Esophagus muscularis mucosa (tissue), 4 donors: ENCODE measurements at regions not wholly inside any gene's neighbourhood (a gene's known extent, or its start where the extent isn't known, plus 50 kb on each side); places are given as distances from the start of the nearest gene placed in this dataset.

ENCODE experiments used
- DNase-seq: peaks from one replicate; pipeline ENCODE4 v3.0.0-alpha.2; 2017; ENCODE audit errors: extremely low spot score
- H3K27ac ChIP-seq, 4 donors: fragments of 200-600 bp; sonication (generic); replicated peaks in 1 of 4; 1 replicate in 3 of 4; 2 replicates in 1 of 4; pipeline ENCODE4 v1.5.1; 2016 to 2019; ENCODE audit warnings: mild to moderate bottlenecking in 1 of 4
- H3K27me3 ChIP-seq, 4 donors: fragments of 200-600 bp; sonication (generic); one replicate each; pipeline versions ENCODE4 v1.5.1 to v1.6.0; 2016 to 2019
- H3K36me3 ChIP-seq, 4 donors: fragments of 200-600 bp; sonication (generic); one replicate each; pipeline ENCODE4 v1.5.1; 2016 to 2019
- H3K4me1 ChIP-seq, 4 donors: fragments of 200-600 bp; sonication (generic); one replicate each; pipeline ENCODE4 v1.5.1; 2016 to 2019
- H3K4me3 ChIP-seq, 4 donors: fragments of 200-600 bp; sonication (generic); 1 replicate in 2 of 4; 2 replicates in 2 of 4; pipeline ENCODE4 v1.5.1; 2016 to 2019; ENCODE audit warnings: mild to moderate bottlenecking in 4 of 4, moderate library complexity in 1 of 4
- H3K9me3 ChIP-seq, 4 donors: fragments of 200-600 bp; sonication (generic); 1 replicate in 3 of 4; 2 replicates in 1 of 4; pipeline ENCODE4 v1.5.1; 2016 to 2019
- EP300 ChIP-seq: sonication (generic); formaldehyde crosslinking; IDR thresholded peaks from one replicate; pipeline ENCODE4 v1.6.1; 2017; ENCODE audit warnings: antibody characterized with exemption
- POLR2A ChIP-seq: fragments of 450-650 bp; IDR thresholded peaks from one replicate; pipeline ENCODE4 v1.6.1; 2017; ENCODE audit warnings: antibody characterized with exemption, moderate library complexity, mild to moderate bottlenecking, low read depth
- POLR2AphosphoS5 ChIP-seq, 2 donors: sonication (generic); formaldehyde crosslinking; IDR thresholded peaks; one replicate each; pipeline ENCODE4 v1.6.1; 2017; ENCODE audit warnings: antibody characterized with exemption in 2 of 2
- WGBS: methylation state at CpG from one replicate; pipeline ENCODE4 v1.1.5; 2018; 5-methylcytosine and 5-hydroxymethylcytosine counted together
- intact Hi-C: fragments of 100-400 bp; cut with DNase I; formaldehyde crosslinking; loops from one replicate; pipeline ENCODE4 v1.15.1; 2023
- TF ChIP-seq, protein P1 (sequence below), 3 experiments: fragments of 200-600 bp in 2 of 3; fragments of 450-650 bp in 1 of 3; sonication (generic) in 2 of 3; IDR thresholded peaks; one replicate each; pipeline ENCODE4 v1.5.1; 2017 to 2019; ENCODE audit warnings: antibody characterized with exemption in 3 of 3, mild to moderate bottlenecking in 2 of 3, moderate library complexity in 1 of 3

DNA sequence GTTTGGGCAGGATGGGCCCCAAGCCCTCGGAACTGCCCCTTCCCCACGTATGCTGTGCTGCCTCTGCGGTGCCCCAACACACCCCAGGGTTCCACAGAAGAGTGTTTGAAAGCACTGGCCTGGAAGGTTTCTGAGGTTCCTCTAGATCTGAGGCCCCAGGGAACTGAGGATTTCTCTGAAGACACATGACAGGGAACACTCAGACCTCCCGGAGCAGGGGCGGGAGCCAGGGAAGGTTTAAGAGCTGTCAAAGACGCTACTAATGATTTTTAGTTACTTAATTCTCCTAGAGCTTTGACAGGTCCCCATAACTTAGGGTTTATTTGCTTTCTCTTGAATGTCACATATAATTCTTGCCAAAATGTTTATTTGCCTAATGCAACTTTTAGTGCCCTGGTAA, 212.3 kb upstream of the GRIK3 start:
- Histone ChIP-seq H3K4me1 (no peaks in the 10 kb centered on the region), H3K9me3 (no peaks in the 10 kb centered on the region), H3K36me3 (no peaks in the 10 kb centered on the region), H3K27ac (no peak overlapping the region), H3K4me3 (no peak overlapping the region), H3K27me3 (peaks cover 0 to 40% (median 0%) of the 10 kb centered on the region in 4 donors)
- 25% methylated on average over 5 of the region's 6 CpGs for WGBS
- DNase-seq = no peak
- intact Hi-C loops = no loop called here
- TF ChIP-seq, protein P1, sequence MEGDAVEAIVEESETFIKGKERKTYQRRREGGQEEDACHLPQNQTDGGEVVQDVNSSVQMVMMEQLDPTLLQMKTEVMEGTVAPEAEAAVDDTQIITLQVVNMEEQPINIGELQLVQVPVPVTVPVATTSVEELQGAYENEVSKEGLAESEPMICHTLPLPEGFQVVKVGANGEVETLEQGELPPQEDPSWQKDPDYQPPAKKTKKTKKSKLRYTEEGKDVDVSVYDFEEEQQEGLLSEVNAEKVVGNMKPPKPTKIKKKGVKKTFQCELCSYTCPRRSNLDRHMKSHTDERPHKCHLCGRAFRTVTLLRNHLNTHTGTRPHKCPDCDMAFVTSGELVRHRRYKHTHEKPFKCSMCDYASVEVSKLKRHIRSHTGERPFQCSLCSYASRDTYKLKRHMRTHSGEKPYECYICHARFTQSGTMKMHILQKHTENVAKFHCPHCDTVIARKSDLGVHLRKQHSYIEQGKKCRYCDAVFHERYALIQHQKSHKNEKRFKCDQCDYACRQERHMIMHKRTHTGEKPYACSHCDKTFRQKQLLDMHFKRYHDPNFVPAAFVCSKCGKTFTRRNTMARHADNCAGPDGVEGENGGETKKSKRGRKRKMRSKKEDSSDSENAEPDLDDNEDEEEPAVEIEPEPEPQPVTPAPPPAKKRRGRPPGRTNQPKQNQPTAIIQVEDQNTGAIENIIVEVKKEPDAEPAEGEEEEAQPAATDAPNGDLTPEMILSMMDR (IDR thresholded peaks at IDR 0.05) = no peak
- no peak for TF ChIP-seq POLR2A
- TF ChIP-seq POLR2AphosphoS5 (IDR thresholded peaks at IDR 0.05) = no peak
- no peak for TF ChIP-seq EP300

DNA sequence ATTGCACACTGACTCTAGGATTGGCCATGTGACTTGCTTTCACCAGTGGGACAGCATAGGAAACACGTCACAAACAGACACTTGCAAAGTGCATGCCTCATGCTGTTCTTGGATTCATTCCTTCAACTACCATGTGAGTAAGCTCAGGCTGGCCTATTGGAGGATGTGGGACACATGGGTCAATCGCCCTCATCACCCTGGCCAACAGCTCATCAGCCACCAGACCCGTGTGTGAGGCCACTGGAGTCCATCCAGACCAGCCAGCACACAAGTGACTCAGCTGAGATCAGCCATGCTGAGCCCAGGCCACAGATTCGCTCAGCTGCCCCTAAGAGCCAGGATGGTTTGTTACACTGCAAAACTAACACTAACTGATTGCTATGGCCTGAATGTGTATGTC, 216.1 kb upstream of the GRIK3 start:
- Histone ChIP-seq H3K4me1 (no peaks in the 10 kb centered on the region), H3K9me3 (no peaks in the 10 kb centered on the region), H3K27me3 (peaks cover 0 to 45% (median 4%) of the 10 kb centered on the region in 4 donors), H3K4me3 (no peak overlapping the region), H3K36me3 (no peaks in the 10 kb centered on the region), H3K27ac (no peak overlapping the region)
- WGBS = 39% methylated on average over 4 of the region's 4 CpGs
- DNase-seq = no peak
- intact Hi-C loops = no loop called here
- TF ChIP-seq POLR2AphosphoS5 (IDR thresholded peaks at IDR 0.05) = no peak
- TF ChIP-seq EP300 = no peak
- no peak for TF ChIP-seq POLR2A
- TF ChIP-seq, protein P1 (IDR thresholded peaks at IDR 0.05) = no peak

DNA sequence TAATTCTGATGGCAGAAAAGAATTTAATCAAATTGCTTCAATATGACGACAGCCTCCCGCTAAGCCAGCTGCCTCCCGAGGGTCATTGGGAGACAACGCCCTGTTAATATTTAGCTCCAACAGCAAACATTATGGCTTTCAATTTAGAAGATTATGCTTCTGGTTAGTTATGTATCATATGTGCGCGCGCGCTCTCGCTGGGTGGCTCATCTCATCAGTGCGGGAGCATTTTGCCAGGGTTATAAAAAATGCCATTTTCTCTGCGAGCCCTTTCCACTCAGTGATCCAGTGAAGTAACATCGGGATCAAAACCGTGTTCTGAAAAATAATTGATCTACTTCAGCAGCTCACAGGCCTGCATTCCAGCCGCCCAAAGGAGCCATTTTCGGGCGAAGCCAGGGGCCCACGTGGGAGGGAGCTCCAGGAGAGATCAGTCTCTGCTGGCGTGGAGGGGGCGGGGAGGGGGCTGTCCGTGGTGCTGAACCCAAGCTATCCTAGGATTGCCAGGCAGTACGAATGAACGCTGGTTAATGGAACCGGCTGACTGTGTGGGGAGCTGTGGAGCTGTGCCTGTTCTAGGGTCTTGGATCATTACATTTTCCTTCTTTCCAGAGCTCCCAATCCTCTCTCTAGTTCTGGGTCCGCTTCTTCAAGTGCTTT, 219.1 kb upstream of the ZC3H12A start:
- no peak for DNase-seq
- Histone ChIP-seq H3K4me1 (no peaks in the 10 kb centered on the region), H3K4me3 (no peak overlapping the region), H3K36me3 (no peaks in the 10 kb centered on the region), H3K27ac (no peak overlapping the region), H3K27me3 (peaks cover 0 to 65% (median 14%) of the 10 kb centered on the region in 4 donors), H3K9me3 (no peaks in the 10 kb centered on the region)
- intact Hi-C loops = no loop called here
- 21% methylated on average over 23 of the region's 24 CpGs for WGBS
- TF ChIP-seq POLR2A (no peak), POLR2AphosphoS5 (IDR thresholded peaks at IDR 0.05) (no peak), EP300 (no peak)
- TF ChIP-seq, protein P1 (IDR thresholded peaks at IDR 0.05) = no peak

GRCh38 chr1:37255868-37256267, 218.5 kb upstream of the ZC3H12A start:
- TF ChIP-seq POLR2A (no peak), EP300 (no peak), POLR2AphosphoS5 (IDR thresholded peaks at IDR 0.05) (no peak)
- TF ChIP-seq, protein P1 (IDR thresholded peaks at IDR 0.05) = no peak
- Histone ChIP-seq H3K4me1 (no peaks in the 10 kb centered on the region), H3K9me3 (no peaks in the 10 kb centered on the region), H3K36me3 (no peaks in the 10 kb centered on the region), H3K27ac (no peak overlapping the region), H3K4me3 (no peak overlapping the region), H3K27me3 (peaks cover 0 to 71% (median 14%) of the 10 kb centered on the region in 4 donors)
- no peak for DNase-seq
- 22% methylated on average over 5 of the region's 5 CpGs for WGBS
- intact Hi-C loops = no loop called here

- DNase-seq = no peak
- no peak overlapping the region for H3K4me3 ChIP-seq
- no peaks in the 10 kb centered on the region for H3K36me3 ChIP-seq
- H3K27ac ChIP-seq = no peak overlapping the region
- H3K27me3 ChIP-seq = peaks cover 0 to 78% (median 14%) of the 10 kb centered on the region in 4 donors
- no peaks in the 10 kb centered on the region for H3K4me1 ChIP-seq
- intact Hi-C loops = no loop called here
- TF ChIP-seq POLR2A = no peak
- no peak for TF ChIP-seq EP300
- no peak for TF ChIP-seq POLR2AphosphoS5 (IDR thresholded peaks at IDR 0.05)
- TF ChIP-seq, protein P1 (IDR thresholded peaks at IDR 0.05) = no peak
- H3K9me3 ChIP-seq = no peaks in the 10 kb centered on the region
Observed at GRCh38 chr1:37257646-37258045, 216.7 kb upstream of the ZC3H12A start.
